ENCODE measurements at regions not wholly inside any gene's neighbourhood (a gene's known extent, or its start where the extent isn't known, plus 50 kb on each side); places are given as distances from the start of the nearest gene placed in this dataset.

DNA sequence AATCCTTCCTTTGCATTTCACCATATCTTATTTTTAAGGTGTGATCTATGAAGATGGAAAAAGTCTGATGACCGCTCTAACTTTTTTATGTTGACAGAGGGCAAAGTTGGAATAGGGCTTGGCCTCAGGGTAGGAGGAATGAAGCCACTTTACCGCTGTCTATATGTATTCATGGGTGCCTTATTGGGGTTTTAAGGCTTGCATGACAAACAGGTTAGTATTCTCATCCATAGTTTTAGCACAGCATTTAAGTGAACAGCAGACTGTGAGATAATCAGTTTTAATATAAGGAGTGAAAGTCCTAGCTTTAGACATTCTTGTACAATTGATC, 81.7 kb upstream of the BMP2K start:
- Histone ChIP-seq H3K27ac (replicated peaks) (no peak overlapping the region), H3K4me3 (replicated peaks; ENCODE audit: insufficient read depth, low read length) (no peak overlapping the region), H3K27me3 (ENCODE audit: insufficient read depth, poor library complexity, severe bottlenecking) (no peaks in the 10 kb centered on the region)
- no peak for DNase-seq (ENCODE audit: low read depth in 1 of 2, low spot score in 1 of 2)
- TF ChIP-seq, protein P1, sequence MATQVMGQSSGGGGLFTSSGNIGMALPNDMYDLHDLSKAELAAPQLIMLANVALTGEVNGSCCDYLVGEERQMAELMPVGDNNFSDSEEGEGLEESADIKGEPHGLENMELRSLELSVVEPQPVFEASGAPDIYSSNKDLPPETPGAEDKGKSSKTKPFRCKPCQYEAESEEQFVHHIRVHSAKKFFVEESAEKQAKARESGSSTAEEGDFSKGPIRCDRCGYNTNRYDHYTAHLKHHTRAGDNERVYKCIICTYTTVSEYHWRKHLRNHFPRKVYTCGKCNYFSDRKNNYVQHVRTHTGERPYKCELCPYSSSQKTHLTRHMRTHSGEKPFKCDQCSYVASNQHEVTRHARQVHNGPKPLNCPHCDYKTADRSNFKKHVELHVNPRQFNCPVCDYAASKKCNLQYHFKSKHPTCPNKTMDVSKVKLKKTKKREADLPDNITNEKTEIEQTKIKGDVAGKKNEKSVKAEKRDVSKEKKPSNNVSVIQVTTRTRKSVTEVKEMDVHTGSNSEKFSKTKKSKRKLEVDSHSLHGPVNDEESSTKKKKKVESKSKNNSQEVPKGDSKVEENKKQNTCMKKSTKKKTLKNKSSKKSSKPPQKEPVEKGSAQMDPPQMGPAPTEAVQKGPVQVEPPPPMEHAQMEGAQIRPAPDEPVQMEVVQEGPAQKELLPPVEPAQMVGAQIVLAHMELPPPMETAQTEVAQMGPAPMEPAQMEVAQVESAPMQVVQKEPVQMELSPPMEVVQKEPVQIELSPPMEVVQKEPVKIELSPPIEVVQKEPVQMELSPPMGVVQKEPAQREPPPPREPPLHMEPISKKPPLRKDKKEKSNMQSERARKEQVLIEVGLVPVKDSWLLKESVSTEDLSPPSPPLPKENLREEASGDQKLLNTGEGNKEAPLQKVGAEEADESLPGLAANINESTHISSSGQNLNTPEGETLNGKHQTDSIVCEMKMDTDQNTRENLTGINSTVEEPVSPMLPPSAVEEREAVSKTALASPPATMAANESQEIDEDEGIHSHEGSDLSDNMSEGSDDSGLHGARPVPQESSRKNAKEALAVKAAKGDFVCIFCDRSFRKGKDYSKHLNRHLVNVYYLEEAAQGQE (IDR thresholded peaks at IDR 0.05; ENCODE audit: insufficient replicate concordance, low read depth): no peak
- TF ChIP-seq POLR2AphosphoS5 (IDR thresholded peaks at IDR 0.05; ENCODE audit: low read depth): no peak
- TF ChIP-seq, protein P2, sequence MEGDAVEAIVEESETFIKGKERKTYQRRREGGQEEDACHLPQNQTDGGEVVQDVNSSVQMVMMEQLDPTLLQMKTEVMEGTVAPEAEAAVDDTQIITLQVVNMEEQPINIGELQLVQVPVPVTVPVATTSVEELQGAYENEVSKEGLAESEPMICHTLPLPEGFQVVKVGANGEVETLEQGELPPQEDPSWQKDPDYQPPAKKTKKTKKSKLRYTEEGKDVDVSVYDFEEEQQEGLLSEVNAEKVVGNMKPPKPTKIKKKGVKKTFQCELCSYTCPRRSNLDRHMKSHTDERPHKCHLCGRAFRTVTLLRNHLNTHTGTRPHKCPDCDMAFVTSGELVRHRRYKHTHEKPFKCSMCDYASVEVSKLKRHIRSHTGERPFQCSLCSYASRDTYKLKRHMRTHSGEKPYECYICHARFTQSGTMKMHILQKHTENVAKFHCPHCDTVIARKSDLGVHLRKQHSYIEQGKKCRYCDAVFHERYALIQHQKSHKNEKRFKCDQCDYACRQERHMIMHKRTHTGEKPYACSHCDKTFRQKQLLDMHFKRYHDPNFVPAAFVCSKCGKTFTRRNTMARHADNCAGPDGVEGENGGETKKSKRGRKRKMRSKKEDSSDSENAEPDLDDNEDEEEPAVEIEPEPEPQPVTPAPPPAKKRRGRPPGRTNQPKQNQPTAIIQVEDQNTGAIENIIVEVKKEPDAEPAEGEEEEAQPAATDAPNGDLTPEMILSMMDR (IDR thresholded peaks at IDR 0.05; ENCODE audit: insufficient read depth, low read length): no peak
- no peak for TF ChIP-seq SPI1 (IDR thresholded peaks at IDR 0.05; ENCODE audit: borderline replicate concordance, low read depth)
- no peak for TF ChIP-seq GABPA (IDR thresholded peaks at IDR 0.05; ENCODE audit: low read depth)

DNA sequence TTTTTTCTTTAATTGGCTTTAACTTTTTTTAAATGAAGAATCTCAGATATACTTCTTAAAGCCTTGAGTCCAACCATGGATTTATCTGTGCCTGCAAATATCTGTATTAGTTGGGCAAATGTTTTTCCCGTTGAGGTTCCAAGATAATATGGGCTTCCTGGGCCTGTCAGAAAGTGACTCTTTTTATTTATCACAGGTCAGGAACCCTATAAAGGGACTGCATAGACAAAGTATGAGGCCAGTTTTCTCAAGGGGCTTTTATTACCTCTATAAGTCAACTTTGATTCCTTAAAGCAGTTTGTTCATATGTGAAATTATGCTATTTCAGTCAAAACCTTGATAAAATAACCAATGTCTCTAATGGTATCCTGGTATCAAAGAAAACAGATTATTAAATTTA, 80.2 kb upstream of the BMP2K start:
- Histone ChIP-seq H3K27me3 (ENCODE audit: insufficient read depth, poor library complexity, severe bottlenecking) (no peaks in the 10 kb centered on the region), H3K27ac (replicated peaks) (no peak overlapping the region), H3K4me3 (replicated peaks; ENCODE audit: insufficient read depth, low read length) (no peak overlapping the region)
- TF ChIP-seq POLR2AphosphoS5 (IDR thresholded peaks at IDR 0.05; ENCODE audit: low read depth) (no peak), SPI1 (IDR thresholded peaks at IDR 0.05; ENCODE audit: borderline replicate concordance, low read depth) (no peak), GABPA (IDR thresholded peaks at IDR 0.05; ENCODE audit: low read depth) (no peak)
- TF ChIP-seq, protein P1 (IDR thresholded peaks at IDR 0.05; ENCODE audit: insufficient replicate concordance, low read depth): no peak
- TF ChIP-seq, protein P2 (IDR thresholded peaks at IDR 0.05; ENCODE audit: insufficient read depth, low read length): no peak
- no peak for DNase-seq (ENCODE audit: low read depth in 1 of 2, low spot score in 1 of 2)

DNA sequence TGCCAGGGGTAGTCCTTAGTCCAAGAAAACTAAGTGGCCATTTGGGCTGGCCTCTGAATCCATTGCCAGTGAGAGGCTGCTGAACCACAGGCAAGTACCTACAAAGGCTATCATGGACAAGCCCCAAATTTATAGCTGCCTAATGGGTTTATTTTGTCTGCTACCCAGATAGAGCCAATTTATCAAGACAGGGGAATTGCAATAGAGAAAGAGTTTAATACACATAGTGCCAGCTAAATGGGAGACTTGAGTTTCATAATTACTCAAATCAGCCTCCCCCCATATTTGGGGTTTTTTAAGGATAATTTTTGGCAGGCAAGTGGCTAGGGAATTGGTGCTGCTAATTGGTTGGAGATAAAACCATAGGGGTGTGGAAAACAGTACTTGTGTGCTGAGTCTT, 73.1 kb upstream of the BMP2K start:
- no peak overlapping the region for H3K4me3 ChIP-seq (replicated peaks; ENCODE audit: insufficient read depth, low read length)
- DNase-seq (ENCODE audit: low read depth in 1 of 2, low spot score in 1 of 2): no peak
- H3K27me3 ChIP-seq (ENCODE audit: insufficient read depth, poor library complexity, severe bottlenecking): no peaks in the 10 kb centered on the region
- no peak for TF ChIP-seq SPI1 (IDR thresholded peaks at IDR 0.05; ENCODE audit: borderline replicate concordance, low read depth)
- TF ChIP-seq, protein P2 (IDR thresholded peaks at IDR 0.05; ENCODE audit: insufficient read depth, low read length): no peak
- no peak for TF ChIP-seq POLR2AphosphoS5 (IDR thresholded peaks at IDR 0.05; ENCODE audit: low read depth)
- TF ChIP-seq, protein P1 (IDR thresholded peaks at IDR 0.05; ENCODE audit: insufficient replicate concordance, low read depth): no peak
- no peak for TF ChIP-seq GABPA (IDR thresholded peaks at IDR 0.05; ENCODE audit: low read depth)
- H3K27ac ChIP-seq (replicated peaks): no peak overlapping the region
